Liver (tissue), 8 donors: ENCODE measurements at regions not wholly inside any gene's neighbourhood (a gene's known extent, or its start where the extent isn't known, plus 50 kb on each side); places are given as distances from the start of the nearest gene placed in this dataset.

ENCODE experiments used
- DNase-seq: peaks from one replicate; pipeline ENCODE4 v3.0.0-alpha.2; 2017; ENCODE audit warnings: low spot score
- H3K27ac ChIP-seq, 2 donors: one replicate each; pipeline ENCODE4 v1.7.0; 2013; ENCODE audit warnings: inconsistent platforms in 2 of 2, low read length in 2 of 2, control low read depth in 1 of 2, low read depth in 1 of 2, mild to moderate bottlenecking in 1 of 2
- H3K27me3 ChIP-seq, 4 donors: one replicate each; pipeline versions ENCODE4 v1.6.1 to v1.7.0; 2013; ENCODE audit warnings: low read length in 3 of 4, inconsistent platforms in 1 of 4, mild to moderate bottlenecking in 1 of 4, moderate library complexity in 1 of 4; ENCODE audit not compliant: control insufficient read depth in 4 of 4, insufficient read depth in 4 of 4
- H3K36me3 ChIP-seq, 4 donors: one replicate each; pipeline versions ENCODE4 v1.6.1 to v1.7.0; 2013; ENCODE audit warnings: low read length in 3 of 4, mild to moderate bottlenecking in 3 of 4, low read depth in 1 of 4, moderate library complexity in 1 of 4; ENCODE audit not compliant: control insufficient read depth in 4 of 4, insufficient read depth in 3 of 4
- H3K4me1 ChIP-seq, 4 donors: one replicate each; pipeline versions ENCODE4 v1.6.1 to v1.7.0; 2013; ENCODE audit warnings: low read length in 3 of 4, mild to moderate bottlenecking in 3 of 4, moderate library complexity in 1 of 4; ENCODE audit not compliant: control insufficient read depth in 4 of 4, insufficient read depth in 4 of 4
- H3K4me3 ChIP-seq, 3 donors: one replicate each; pipeline versions ENCODE4 v1.6.1 to v1.7.0; 2013; ENCODE audit warnings: low read length in 3 of 3, control low read depth in 1 of 3, low read depth in 1 of 3, mild to moderate bottlenecking in 1 of 3
- H3K9ac ChIP-seq, 2 donors: one replicate each; pipeline ENCODE4 v1.7.0; 2013; ENCODE audit warnings: low read length in 2 of 2, mild to moderate bottlenecking in 2 of 2, moderate library complexity in 2 of 2, control low read depth in 1 of 2, low read depth in 1 of 2
- H3K9me3 ChIP-seq, 4 donors: one replicate each; pipeline versions ENCODE4 v1.6.1 to v1.7.0; 2013; ENCODE audit warnings: low read length in 3 of 4; ENCODE audit not compliant: control insufficient read depth in 4 of 4
- ATF3 ChIP-seq: IDR thresholded peaks from 2 replicates; pipeline ENCODE4 v1.6.1; 2016; ENCODE audit warnings: antibody characterized with exemption
- CTCF ChIP-seq: fragments of 150-350 bp; IDR thresholded peaks from 2 replicates; pipeline ENCODE4 v1.5.1; 2017; ENCODE audit warnings: improper control_type of control experiment, low read depth, low read length; ENCODE audit not compliant: missing input control
- EGR1 ChIP-seq, 2 donors: IDR thresholded peaks; 2 replicates each; pipeline ENCODE4 v1.6.1; 2016 to 2018; ENCODE audit warnings: antibody characterized with exemption in 2 of 2, low read depth in 2 of 2
- FOXA1 ChIP-seq: IDR thresholded peaks from 2 replicates; pipeline ENCODE4 v1.6.1; 2016; ENCODE audit warnings: antibody characterized with exemption
- FOXA2 ChIP-seq: IDR thresholded peaks from 2 replicates; pipeline ENCODE4 v1.6.1; 2016; ENCODE audit warnings: antibody characterized with exemption
- GABPA ChIP-seq, 2 donors: IDR thresholded peaks in 1 of 2; conservative IDR thresholded peaks in 1 of 2; 2 replicates each; pipeline ENCODE4 v1.6.1; 2016; ENCODE audit warnings: antibody characterized with exemption in 2 of 2, mild to moderate bottlenecking in 1 of 2, moderate library complexity in 1 of 2
- HNF4A ChIP-seq, 2 donors: conservative IDR thresholded peaks; 2 replicates each; pipeline ENCODE4 v1.6.1; 2016; ENCODE audit warnings: antibody characterized with exemption in 2 of 2, mild to moderate bottlenecking in 2 of 2
- HNF4G ChIP-seq: IDR thresholded peaks from 2 replicates; pipeline ENCODE4 v1.6.1; 2016; ENCODE audit warnings: antibody characterized with exemption
- JUND ChIP-seq, 2 donors: IDR thresholded peaks; 2 replicates each; pipeline ENCODE4 v1.6.1; 2016; ENCODE audit warnings: antibody characterized with exemption in 2 of 2
- MAX ChIP-seq: IDR thresholded peaks from 2 replicates; pipeline ENCODE4 v1.6.1; 2016; ENCODE audit warnings: antibody characterized with exemption
- NR2F2 ChIP-seq: IDR thresholded peaks from 2 replicates; pipeline ENCODE4 v1.6.1; 2016; ENCODE audit warnings: antibody characterized with exemption
- RAD21 ChIP-seq, 2 donors: IDR thresholded peaks; 2 replicates each; pipeline ENCODE4 v1.6.1; 2016; ENCODE audit warnings: antibody characterized with exemption in 2 of 2, mild to moderate bottlenecking in 2 of 2
- REST ChIP-seq: IDR thresholded peaks from 2 replicates; pipeline ENCODE4 v1.6.1; 2016; ENCODE audit warnings: antibody characterized with exemption, mild to moderate bottlenecking
- RXRA ChIP-seq, 2 donors: IDR thresholded peaks; 2 replicates each; pipeline ENCODE4 v1.6.1; 2017 to 2018; ENCODE audit warnings: antibody characterized with exemption in 2 of 2, mild to moderate bottlenecking in 1 of 2
- SP1 ChIP-seq: IDR thresholded peaks from 2 replicates; pipeline ENCODE4 v1.6.1; 2018; ENCODE audit warnings: antibody characterized with exemption, mild to moderate bottlenecking
- TAF1 ChIP-seq: conservative IDR thresholded peaks from 2 replicates; pipeline ENCODE4 v1.6.1; 2016; ENCODE audit warnings: antibody characterized with exemption, mild to moderate bottlenecking
- YY1 ChIP-seq: IDR thresholded peaks from 2 replicates; pipeline ENCODE4 v1.6.1; 2016; ENCODE audit warnings: antibody characterized with exemption, mild to moderate bottlenecking
- ZBTB33 ChIP-seq: IDR thresholded peaks from 2 replicates; pipeline ENCODE4 v1.6.1; 2016; ENCODE audit warnings: antibody characterized with exemption
- WGBS: extraction: QIAGEN DNeasy Blood & Tissue Kit; methylation state at CpG from one replicate; pipeline ENCODE4 v1.1.7; 2013; 5-methylcytosine and 5-hydroxymethylcytosine counted together
- donor health status: healthy.
- donor health status: healthy.
- donor health status: healthy.
- donor health status: healthy.
- donor health status: healthy.

- Histone ChIP-seq H3K36me3 (no peaks in the 10 kb centered on the region), H3K4me3 (no peak overlapping the region), H3K4me1 (peaks cover 6 to 23% (median 19%) of the 10 kb centered on the region in 4 donors), H3K9ac (no peak overlapping the region), H3K27me3 (no peaks in the 10 kb centered on the region), H3K9me3 (no peaks in the 10 kb centered on the region), H3K27ac (peak overlapping the region in 1 of 2 donors; percentile 44)
- peak; percentile 34 for DNase-seq
- WGBS: 45% methylated on average over 14 of the region's 14 CpGs
- TF ChIP-seq FOXA1 (peak; percentile 83), EGR1 (IDR thresholded peaks at IDR 0.05; ENCODE audit: low read depth in 2 of 2) (peak in 1 of 2 donors; percentile 65), JUND (IDR thresholded peaks at IDR 0.05) (peak in 1 of 2 donors; percentile 92), HNF4G (no peak), RXRA (IDR thresholded peaks at IDR 0.05) (peak; percentile 73 to 96), CTCF (no peak), SP1 (peak; percentile 75), NR2F2 (no peak), GABPA (IDR thresholded peaks at IDR 0.05 in 1 of 2, conservative IDR thresholded peaks at IDR 0.05 in 1 of 2) (no peak), ATF3 (no peak), ZBTB33 (peak; percentile 89), YY1 (peak; percentile 91), FOXA2 (peak; percentile 66), MAX (peak; percentile 89), REST (peak; percentile 69), RAD21 (IDR thresholded peaks at IDR 0.05) (peak; percentile 39 to 63), HNF4A (conservative IDR thresholded peaks at IDR 0.05) (peak; percentile 63 to 93), TAF1 (no peak)
Observed at GRCh38 chr5:5795074-5795771, 372.7 kb downstream of the ICE1 start.
